Fibroblast of peridontal ligament (primary cell): ENCODE measurements at regions not wholly inside any gene's neighbourhood (a gene's known extent, or its start where the extent isn't known, plus 50 kb on each side); places are given as distances from the start of the nearest gene placed in this dataset.

Experiments
- DNase-seq: peaks from one replicate; pipeline ENCODE4 v3.0.0-alpha.2; 2010; ENCODE audit errors: extremely low read depth

DNA sequence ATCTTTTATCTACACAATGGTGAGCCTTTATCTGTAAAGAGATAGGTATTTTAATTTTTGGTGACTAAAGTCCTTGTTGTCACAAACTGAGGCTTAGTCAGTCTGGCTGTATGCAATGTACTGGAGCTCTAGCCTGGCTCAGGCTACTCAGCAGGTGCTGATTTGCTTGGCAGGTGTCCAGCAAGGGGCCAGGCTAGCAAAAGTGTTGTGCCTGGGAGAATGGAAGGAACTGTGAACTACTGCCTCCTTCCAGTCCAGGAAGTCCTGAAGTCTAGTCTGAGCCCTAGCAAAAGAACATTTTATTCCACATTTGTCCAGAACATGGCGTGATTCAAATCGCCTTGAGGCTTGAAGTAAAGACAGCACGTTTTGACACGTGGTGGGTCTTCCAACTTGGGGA lies 260.5 kb downstream of the CCDC85A start:
- no peak for DNase-seq

DNA sequence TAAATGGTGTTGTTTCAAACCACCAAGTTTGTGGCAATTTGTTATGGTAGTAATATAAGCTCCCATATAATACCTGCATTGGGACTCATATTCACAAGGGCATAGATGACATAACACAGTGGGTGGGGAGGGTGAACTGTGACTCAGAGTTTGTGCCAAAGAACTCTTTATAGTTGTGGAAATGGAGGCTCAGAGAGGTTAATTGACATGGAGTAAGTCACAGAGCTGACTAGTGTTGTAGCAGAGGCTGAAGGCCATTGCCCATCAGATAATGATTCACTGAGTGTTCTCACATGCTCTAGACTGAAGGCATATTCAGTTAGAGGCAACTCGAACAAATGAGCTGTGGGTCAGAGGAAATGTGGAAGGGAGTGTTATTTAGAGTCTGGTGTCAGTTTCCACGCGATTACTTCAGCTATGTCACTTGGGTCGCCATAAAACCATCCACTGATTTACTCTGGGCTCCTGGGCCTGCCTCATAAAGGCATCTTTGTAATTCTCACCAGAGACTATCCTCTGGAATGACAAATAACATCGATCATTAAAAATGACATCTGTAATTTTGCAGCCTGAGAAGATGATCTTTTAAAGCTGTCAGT lies 264.7 kb downstream of the CCDC85A start:
- no peak for DNase-seq

DNA sequence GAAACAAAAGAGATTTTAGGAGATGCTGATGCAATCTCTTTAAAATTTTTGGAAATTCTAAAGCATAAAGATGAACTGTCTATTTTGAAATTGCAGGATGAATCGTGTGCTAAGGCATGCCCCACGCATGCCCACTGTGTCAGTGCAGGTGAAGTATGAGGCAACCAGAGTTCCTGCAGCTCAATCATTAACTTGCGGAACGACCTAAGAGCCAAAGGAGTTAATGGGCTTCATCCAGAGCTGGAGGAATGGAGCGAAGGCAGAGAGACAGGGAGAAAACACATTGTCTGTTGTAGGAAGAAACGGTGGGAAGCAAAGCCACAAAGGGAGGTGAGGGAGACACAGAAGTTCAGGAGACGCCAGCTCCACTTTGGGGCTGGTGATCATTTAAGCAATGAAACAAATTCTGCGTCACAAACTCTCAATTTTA lies 265.2 kb downstream of the CCDC85A start:
- no peak for DNase-seq

DNA sequence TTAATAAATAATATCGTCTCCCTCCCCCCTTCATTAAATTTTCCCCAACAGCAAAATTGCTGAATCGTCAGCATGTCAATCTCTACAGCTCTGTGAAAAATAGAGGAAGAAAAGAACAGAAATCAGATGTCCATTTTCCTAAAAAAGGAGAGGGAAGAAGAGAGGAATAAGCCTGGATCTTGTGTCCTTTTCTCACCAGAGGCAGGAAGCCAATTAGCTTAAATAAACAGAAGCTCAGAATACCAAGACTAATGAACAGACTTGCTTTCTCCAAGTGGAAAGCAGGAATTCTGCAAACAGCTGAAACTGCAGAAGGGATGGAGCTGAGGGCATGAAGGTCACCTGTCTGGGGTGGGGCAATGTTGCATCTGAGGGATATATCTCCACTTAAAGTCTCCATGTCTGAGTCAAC lies 265.7 kb downstream of the CCDC85A start:
- DNase-seq: no peak

DNA sequence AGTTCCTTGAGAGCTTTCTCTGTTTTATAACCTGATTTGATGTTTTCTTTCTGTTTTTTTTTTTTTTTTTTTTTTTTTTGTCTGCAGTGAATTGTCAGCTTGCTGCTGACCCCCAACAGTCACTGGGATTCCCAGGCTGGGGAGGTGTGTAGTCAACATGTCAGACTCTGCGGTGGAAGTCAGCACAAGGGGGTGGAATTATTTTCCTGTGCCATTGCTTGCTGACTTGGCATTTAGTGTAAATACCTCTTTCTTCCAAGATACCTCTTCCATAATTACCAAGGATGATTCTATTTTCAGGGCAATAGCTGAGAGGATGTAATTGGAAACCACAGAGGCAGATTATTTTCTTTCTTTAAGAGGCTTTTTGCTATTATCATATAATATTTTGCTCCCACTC lies 266.3 kb downstream of the CCDC85A start:
- DNase-seq: no peak

DNA sequence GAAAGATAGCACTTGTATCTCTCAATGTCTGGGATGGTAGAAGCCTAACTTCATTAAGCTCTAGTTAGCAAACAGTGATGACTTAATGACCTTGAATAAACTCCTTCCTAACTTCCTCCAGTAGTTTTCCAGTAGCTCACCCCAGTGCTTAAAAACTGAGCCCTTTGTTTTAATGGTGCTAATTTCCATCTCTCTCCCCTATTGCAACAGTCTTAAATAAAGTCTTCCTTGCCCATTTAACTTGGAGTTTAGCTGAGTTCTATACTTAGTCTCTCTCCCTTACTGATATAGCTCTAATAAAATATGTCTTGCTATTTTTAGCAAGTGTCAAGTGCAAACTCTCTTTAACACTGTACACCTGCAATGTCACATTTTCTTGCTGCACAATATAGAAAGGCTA lies 267.0 kb downstream of the CCDC85A start:
- DNase-seq: no peak

DNA sequence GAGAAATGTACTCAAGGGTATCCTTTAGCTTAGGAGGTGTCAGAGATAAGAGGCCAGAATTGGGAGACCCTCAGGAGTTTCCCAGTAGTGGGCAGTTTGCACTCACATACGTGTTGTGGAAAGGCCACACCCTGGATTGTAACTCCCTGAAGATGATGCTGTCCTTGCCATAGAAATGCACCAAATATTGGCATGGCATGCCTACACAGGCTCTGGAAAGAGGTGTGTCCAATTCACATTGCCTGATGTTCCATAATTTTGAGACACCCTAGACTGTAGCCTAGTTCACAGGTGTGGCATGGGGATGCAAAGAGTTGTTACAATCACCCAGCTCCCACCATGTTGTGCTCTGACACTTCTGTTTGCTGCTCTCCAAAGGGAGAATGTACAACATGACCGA lies 271.9 kb downstream of the CCDC85A start:
- DNase-seq: no peak

DNA sequence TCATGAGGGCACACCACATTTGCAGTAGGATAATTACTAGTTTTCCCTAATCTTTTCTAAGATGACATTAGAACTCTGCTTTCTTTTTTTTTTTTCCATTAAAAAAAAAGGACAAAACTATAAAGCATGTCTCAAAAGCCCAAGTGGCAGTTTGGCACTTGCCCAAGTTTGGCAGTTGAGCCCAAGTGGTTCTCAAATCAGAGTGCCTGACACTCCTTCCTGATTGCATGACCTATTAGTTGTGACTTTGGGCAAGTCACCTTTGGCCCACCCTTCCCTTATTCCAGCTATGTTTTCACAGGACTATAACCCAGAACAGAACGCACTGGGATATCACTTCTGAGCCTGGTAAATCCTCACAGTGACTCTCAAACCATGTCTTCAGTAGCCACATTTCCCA lies 273.0 kb downstream of the CCDC85A start:
- no peak for DNase-seq

DNA sequence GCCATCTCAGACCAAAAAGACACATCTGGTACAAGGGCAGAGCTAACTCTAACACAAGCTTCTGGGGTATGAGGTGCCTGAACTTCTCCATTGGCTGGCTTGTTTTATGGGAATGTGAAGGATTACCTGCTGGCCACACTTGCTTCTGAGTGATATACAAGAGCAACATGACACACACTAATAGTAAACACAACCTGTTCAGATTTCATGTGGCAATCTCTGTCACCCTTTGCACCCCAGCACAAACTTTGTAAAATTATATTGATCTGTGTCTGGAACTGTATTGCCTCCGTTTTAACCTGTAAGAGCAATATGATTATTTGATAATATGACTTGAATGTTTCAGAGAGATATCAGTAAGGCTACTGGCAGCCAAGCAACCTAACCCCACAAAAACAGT lies 276.7 kb downstream of the CCDC85A start:
- no peak for DNase-seq

DNA sequence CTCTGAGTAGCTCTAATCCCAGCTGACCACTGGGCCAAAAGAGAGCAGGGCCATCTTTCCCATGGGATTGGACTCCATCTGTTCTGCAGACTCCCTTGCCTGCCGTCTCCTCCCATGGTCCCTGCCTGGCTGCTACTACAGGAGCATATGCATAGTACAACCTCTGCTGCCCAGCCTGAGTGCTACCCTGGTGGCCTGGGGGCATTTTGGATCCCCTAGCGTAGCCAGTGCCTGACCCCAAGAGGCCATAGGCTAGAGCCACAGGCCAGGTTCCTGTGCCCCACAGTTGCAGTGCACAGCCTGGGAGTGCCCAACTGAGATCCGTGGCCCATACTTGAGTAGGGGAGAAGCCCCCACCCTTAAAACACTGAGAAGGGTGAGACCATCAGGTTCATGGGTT lies 280.3 kb downstream of the CCDC85A start:
- no peak for DNase-seq

DNA sequence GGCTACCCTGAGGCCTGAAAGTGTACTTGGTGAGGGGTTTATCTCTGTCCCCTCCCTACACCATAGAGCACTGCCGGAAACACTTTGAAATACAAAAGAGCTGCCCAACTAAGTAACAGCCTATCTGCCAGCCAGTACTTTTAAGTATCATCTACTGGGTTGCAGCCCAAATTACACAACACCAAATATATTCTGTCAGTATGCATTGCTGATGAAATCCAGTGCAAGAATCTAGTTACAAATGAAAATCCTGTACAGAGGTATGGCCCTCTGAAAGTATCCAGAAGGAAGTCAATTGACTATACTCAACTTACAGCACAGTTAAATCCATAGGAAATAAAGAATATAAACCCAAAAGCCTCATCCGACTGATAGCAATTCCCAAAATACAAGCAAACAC lies 280.8 kb downstream of the CCDC85A start:
- peak; percentile 23 for DNase-seq

DNA sequence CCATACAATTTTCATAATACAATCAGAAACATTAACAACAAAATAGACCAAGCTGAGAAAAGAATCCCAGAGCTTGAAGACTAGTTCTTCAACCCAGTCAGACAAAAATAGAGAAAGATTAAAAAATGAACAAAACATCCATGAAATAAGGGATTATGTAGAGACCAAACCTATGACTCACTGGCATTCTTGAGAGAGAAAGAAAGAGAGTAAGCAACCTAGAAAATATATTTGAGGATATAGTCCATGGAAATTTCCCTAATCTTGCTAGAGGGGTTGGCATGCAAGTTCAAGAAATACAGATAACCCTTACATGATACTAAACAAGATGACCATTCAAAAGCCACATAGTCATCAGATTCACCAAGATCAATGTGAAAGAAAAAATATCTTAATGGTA lies 281.7 kb downstream of the CCDC85A start:
- no peak for DNase-seq

DNA sequence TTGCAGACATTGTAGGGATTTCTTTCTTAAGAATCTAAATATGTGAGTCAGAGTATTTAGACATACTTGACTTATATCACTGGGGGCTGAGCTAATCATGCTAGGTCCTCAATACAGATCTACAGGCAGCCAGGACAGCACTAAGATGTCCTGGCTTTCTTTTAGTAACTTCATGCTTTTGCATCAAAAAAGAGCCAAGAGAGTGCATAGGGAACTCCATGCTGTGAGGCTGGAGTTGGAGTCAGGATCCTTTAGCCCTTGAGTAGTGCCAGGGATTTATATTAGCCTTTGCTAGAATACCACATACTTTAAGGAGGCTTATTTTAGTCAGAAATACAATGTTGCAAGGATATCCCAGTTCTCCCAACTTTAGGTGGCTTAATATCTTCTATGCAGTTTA lies 289.7 kb downstream of the CCDC85A start:
- no peak for DNase-seq

DNA sequence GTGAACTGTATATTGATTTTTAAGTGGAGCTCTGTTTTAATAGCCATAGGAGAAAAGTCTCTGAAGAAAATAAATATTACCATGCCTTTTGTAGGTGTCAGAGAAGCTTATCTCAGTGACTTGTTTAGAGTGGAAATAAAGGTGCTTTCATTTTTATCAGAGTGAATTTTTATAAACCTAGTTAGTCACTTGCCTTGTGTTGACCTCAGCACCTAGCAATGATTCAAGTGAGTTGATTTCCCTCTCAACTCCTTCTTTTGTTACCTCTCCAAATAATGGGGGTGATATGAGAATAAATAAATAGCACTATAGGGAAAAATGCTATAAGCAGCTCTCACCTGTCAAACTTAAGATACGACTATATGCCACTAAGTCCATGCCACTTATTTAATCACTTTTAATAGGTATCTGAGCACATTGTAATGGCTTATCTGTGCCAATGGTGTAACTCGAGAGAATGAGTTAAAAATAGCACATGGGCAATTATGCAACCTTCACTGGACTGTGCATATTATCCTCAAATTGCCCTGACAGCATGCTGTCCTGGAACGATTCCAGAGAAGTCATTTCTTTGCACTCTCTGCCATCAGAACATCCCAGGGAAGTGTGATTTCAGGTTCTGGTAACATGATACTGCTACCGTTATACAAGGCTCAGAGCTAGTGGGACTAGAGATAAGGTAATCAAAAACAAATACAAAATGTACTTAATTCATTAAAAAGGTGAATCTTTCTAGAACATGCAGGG lies 290.8 kb downstream of the CCDC85A start:
- DNase-seq: peak; percentile 5

DNA sequence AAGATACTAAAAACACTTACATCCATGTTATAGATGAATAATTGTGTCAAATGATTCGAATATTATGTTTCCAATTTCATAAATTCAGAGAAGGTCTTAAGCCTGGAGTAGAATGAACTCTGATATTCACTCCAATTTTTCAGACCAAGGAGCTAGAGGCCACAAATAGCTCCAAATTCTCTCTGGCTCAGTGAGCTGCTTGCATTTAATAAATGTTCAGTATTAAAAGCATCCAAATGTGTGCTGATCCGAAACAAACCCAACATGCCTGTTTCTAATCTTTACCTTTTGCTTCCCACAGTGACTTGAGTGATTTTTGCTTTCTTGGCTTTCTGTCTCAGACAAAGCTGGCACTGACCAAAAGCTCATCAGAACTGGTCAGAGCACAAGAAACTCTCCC lies 291.4 kb downstream of the CCDC85A start:
- no peak for DNase-seq

DNA sequence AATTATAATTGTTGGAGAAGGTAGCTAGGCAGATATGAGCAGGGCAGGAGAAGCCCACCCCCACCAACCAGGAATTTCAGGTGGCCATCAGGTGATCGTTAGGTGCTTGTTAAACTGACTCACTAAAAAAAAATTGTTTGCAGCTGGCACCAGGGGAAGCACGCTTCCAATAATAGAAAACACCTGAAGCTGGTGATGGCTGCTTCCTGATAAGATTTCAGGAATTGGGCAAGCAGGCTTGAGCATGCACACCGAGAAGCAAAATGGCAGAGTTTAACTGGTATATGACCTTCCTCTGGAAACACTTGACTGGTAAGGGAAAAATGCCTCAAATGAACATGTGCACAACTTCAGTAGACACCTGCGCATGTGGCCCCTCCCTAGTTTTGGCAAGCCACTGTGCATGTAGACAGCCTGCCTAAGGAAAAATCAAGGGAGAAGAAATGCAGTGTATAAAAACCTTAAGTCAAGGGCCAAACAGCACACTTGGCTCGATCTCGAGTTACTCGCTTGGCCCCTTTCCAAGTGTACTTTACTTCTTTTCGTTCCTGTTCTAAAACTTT lies 292.8 kb downstream of the CCDC85A start:
- DNase-seq: no peak

DNA sequence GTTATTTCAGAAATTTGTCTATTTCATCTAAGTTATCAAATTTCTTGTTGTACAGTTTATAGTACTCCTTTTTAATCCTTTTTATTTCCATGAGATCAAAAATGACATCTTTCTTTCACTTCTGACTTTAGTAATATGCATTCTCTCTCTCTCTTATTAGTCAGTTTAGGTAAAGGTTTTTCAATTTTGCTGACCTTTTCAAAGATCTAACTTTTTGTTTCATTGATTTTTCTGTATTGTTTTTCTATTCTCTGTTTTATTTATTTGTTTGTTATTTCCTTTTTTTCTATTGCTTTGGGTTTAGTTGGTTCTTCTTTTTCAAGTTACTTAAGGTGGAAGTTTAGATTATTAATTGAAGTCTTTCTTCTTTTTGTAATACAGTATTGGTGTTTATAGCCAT lies 294.2 kb downstream of the CCDC85A start:
- DNase-seq: no peak

DNA sequence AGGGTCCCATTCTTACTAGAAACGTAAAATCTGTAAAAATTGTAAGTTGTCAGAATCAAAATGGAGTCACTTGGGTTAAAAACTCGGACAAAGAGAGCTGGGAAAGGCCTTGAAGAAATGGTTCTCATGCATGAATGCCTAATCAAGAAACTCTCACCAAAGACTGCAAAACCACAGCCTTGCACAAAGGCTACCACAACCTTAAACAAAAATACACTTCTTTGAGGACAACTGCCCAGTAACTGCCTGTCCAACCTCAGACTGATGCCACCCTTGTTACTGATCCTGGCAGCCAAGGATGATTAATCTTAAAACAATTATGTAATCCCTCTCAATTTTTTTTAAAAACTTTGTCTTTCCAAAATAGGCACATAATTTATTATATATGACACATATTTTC lies 299.3 kb downstream of the CCDC85A start:
- DNase-seq: no peak

DNA sequence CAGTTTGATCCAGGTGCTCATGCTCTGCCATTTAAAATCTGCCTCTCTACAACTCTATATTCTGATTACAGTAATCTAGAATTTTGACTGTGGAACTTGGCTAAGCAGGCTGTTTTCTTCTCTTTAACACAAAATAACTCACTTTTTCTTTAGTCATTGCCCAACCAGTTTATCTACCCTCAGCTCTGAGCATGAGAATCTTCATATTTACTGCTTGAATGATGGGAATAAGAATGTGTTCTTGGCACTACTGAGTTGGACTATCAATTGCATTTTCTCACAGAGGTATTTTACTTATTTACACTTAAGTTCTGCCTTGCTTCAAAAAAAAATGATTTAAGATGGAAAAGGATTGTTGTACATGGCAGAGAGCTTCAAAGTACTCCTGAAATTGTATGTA lies 301.1 kb downstream of the CCDC85A start:
- no peak for DNase-seq

DNA sequence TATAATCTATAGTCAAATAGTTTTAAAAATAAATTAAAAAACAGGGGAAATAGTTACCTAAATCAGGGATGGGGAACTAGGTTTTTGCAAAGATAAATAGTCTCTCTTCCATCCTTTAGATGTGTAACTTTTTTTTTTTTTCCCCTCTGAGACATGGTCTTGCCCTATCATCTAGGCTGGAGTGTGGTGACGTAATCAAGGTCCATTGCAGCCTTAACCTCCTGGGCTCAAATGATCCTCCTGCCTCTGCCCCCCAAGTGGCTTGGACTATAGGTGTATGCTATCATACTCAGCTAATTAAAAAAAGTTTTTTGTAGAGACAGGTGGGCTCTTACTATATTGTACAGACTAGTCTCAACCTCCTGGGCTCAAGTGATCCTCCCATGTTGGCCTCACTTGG lies 316.5 kb downstream of the CCDC85A start:
- DNase-seq: no peak

DNA sequence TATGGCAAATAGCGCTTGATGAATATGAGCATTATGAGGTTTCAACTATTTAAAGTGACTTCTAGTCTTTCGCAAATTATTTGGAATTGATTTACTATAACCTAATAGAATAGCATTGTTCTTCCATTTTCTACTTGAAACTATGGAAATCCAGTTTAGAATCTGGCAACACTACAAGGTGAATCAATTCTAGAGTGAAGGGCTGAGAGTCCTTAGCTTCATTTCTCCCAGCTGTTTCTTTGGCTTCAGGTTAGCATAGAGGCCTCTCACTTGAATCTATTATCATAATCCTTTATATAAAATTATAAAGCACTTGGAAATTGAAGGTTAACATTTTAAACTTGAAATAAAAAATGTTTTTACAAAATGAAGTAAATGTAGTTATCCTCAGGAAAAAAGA lies 318.8 kb downstream of the CCDC85A start:
- DNase-seq: no peak

DNA sequence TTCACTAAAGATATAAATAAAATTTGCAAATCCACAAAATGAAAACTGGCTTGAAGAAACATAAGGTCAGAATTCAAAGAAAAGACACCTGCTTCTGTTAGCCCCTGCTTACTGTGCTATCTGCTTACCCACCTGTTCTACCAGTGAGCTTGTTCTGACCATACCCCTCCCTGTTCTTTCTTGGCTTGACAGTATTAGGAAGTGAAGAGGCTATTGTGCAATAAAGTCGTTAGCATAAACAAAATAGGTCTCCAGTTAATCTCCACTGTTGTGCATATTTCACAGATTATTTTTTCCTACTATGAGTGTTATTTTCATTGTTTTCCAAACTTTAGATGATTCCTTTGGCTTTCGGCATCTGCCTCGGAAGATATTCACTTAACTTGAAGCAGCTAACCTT lies 322.1 kb downstream of the CCDC85A start:
- DNase-seq: no peak

DNA sequence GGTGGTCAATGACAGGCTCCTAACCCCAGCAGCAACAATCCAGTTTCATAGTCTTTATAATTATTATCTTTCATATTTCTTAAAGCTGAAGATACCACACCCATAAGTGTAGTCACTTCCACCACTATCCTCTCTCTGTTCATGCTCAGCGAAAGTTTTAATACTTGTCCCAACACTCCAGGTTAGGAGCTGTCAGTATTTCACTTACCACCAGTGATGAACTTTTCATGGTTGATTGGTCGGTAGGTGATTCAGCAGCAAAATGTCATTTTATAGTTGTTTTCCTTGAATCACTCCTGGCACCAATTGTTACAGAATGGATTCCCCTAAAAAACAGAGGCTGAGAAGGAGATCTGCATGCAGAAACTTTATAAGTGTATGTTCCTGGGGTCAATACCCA lies 324.9 kb downstream of the CCDC85A start:
- no peak for DNase-seq

DNA sequence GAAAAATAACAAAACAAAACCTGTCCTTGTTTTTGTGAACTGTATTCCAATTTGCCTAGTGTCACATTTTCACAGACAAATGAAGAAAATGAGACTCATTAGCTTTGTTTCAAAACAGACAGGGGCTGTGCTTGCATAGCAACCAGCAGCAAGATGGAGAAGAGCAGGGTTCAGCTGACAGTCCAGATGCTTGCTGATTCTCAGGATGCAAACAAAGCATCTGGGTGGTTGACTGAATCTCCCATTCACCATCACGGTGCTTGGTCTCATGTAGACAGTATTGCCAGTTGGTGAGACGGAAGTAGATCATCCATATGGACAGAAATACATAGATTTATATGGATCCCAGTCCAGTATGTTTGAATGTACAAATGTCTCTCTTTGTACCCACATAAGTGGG lies 326.8 kb downstream of the CCDC85A start:
- no peak for DNase-seq
